SK-N-SH (cell line): ENCODE measurements at regions not wholly inside any gene's neighbourhood (a gene's known extent, or its start where the extent isn't known, plus 50 kb on each side); places are given as distances from the start of the nearest gene placed in this dataset.
A peak's percentile ranks its signal among the peaks of the same experiment; 100 is the strongest.

Source experiments
- CTCF ChIA-PET: fragments of 300-600, 350-600 bp; formaldehyde crosslinking; extraction: SDS; loops from one replicate; lab custom pipeline; 2021; lab: Yijun Ruan, JAX
- POLR2A ChIA-PET: fragments of 350-600 bp; sonication (Branson Sonifier 250); formaldehyde crosslinking; extraction: SDS; loops from one replicate; lab custom pipeline; 2020; ENCODE audit warnings: antibody characterized with exemption, inconsistent platforms; lab: Yijun Ruan, JAX
- DNase-seq: peaks from one replicate; pipeline ENCODE4 v3.0.0; 2012
- H2AFZ ChIP-seq: fragments of 200-600 bp; sonication (generic); 2 replicates; pipeline ENCODE4 v1.8.1; 2016; ENCODE audit warnings: antibody characterized with exemption, mild to moderate bottlenecking, low read depth
- H3F3A ChIP-seq: fragments of 200-600 bp; sonication (generic); replicated peaks from 2 replicates; pipeline ENCODE3; 2016; ENCODE audit warnings: antibody characterized with exemption, mild to moderate bottlenecking; ENCODE audit not compliant: insufficient read depth
- H3K27ac ChIP-seq, 2 experiments: fragments of 200-500 bp in 1 of 2; fragments of 200-600 bp in 1 of 2; sonication (Bioruptor generic) in 1 of 2; sonication (generic), shearing (Covaris generic) in 1 of 2; 2 replicates each; pipeline versions ENCODE4 v1.5.1 to v1.6.1; 2014 to 2016; ENCODE audit warnings: low read depth in 2 of 2, inconsistent platforms in 1 of 2, low read length in 1 of 2, mild to moderate bottlenecking in 1 of 2, mixed read lengths in 1 of 2
- H3K27me3 ChIP-seq: fragments of 200-600 bp; sonication (generic), shearing (Covaris generic); 2 replicates; pipeline ENCODE4 v1.6.1; 2016; ENCODE audit warnings: mixed run types; ENCODE audit not compliant: insufficient read depth
- H3K36me3 ChIP-seq, 2 experiments: fragments of 200-500 bp in 1 of 2; fragments of 200-600 bp in 1 of 2; sonication (Bioruptor generic) in 1 of 2; sonication (generic) in 1 of 2; replicated peaks in 1 of 2; 2 replicates each; pipeline versions ENCODE3 to v1.5.1; 2014 to 2016; ENCODE audit warnings: low read length in 1 of 2, mild to moderate bottlenecking in 1 of 2; ENCODE audit not compliant: insufficient read depth in 2 of 2, control insufficient read depth in 1 of 2
- H3K4me1 ChIP-seq, 2 experiments: fragments of 200-500 bp in 1 of 2; fragments of 200-600 bp in 1 of 2; sonication (Bioruptor generic) in 1 of 2; sonication (generic), shearing (Covaris generic) in 1 of 2; 2 replicates each; pipeline versions ENCODE4 v1.5.1 to v1.6.1; 2014 to 2016; ENCODE audit warnings: low read depth in 1 of 2, low read length in 1 of 2, mixed run types in 1 of 2; ENCODE audit not compliant: insufficient read depth in 2 of 2, control insufficient read depth in 1 of 2
- H3K4me2 ChIP-seq: fragments of 200-600 bp; sonication (generic), shearing (Covaris generic); 2 replicates; pipeline ENCODE4 v1.6.1; 2017; ENCODE audit warnings: mixed run types
- H3K4me3 ChIP-seq, 2 experiments: fragments of 200-500 bp in 1 of 2; fragments of 200-600 bp in 1 of 2; sonication (Bioruptor generic) in 1 of 2; sonication (generic), shearing (Covaris generic) in 1 of 2; 2 replicates each; pipeline versions ENCODE4 v1.5.1 to v1.8.1; 2014 to 2016; ENCODE audit warnings: low read depth in 2 of 2, inconsistent platforms in 1 of 2, low read length in 1 of 2, mild to moderate bottlenecking in 1 of 2, mixed read lengths in 1 of 2, moderate library complexity in 1 of 2
- H3K79me2 ChIP-seq: fragments of 200-600 bp; sonication (generic); 2 replicates; pipeline ENCODE4 v1.8.1; 2017; ENCODE audit warnings: mild to moderate bottlenecking; ENCODE audit not compliant: insufficient read depth
- H3K9ac ChIP-seq: fragments of 200-600 bp; sonication (generic); 2 replicates; pipeline ENCODE4 v1.6.1; 2017; ENCODE audit warnings: mixed run types
- H3K9me2 ChIP-seq: fragments of 200-600 bp; sonication (generic); 2 replicates; pipeline ENCODE4 v1.6.1; 2017; ENCODE audit warnings: mixed run types
- H3K9me3 ChIP-seq: fragments of 200-600 bp; sonication (generic); 2 replicates; pipeline ENCODE4 v1.6.1; 2017; ENCODE audit warnings: mixed run types, mild to moderate bottlenecking, moderate library complexity
- H4K20me1 ChIP-seq: fragments of 200-600 bp; sonication (generic); 2 replicates; pipeline ENCODE4 v1.6.1; 2017; ENCODE audit warnings: mild to moderate bottlenecking, mixed run types; ENCODE audit not compliant: insufficient read depth
- EZH2phosphoT487 ChIP-seq: fragments of 200-600 bp; sonication (generic); IDR thresholded peaks from 2 replicates; pipeline ENCODE4 v1.6.1; 2017; ENCODE audit warnings: low read depth, mixed run types, mild to moderate bottlenecking, antibody characterized with exemption, moderate library complexity, borderline replicate concordance
- MEF2A ChIP-seq: IDR thresholded peaks from 2 replicates; pipeline ENCODE4 v1.4.0; 2012; ENCODE audit warnings: low read depth, borderline replicate concordance
- NRF1 ChIP-seq: IDR thresholded peaks from 2 replicates; pipeline ENCODE4 v1.6.1; 2012; ENCODE audit warnings: low read depth, mild to moderate bottlenecking, low read length
- RAD21 ChIP-seq: IDR thresholded peaks from 2 replicates; pipeline ENCODE4 v1.6.1; 2012; ENCODE audit warnings: mild to moderate bottlenecking, low read length
- RXRA ChIP-seq: IDR thresholded peaks from 2 replicates; pipeline ENCODE4 v1.4.0; 2012; ENCODE audit warnings: low read depth, mild to moderate bottlenecking, borderline replicate concordance
- TCF12 ChIP-seq: IDR thresholded peaks from 2 replicates; pipeline ENCODE4 v1.4.0; 2012
- TEAD4 ChIP-seq: IDR thresholded peaks from 2 replicates; pipeline ENCODE4 v1.4.0; 2012; ENCODE audit warnings: mild to moderate bottlenecking, borderline replicate concordance; ENCODE audit not compliant: insufficient read depth
- WGBS: methylation state at CpG from one replicate; pipeline ENCODE4 v1.1.6; 2017; ENCODE audit warnings: low lambda C conversion rate; 5-methylcytosine and 5-hydroxymethylcytosine counted together
- TF ChIP-seq, protein P1 (sequence below): fragments of 150-350 bp; IDR thresholded peaks from 2 replicates; pipeline ENCODE4 v1.6.1; 2016; ENCODE audit warnings: mild to moderate bottlenecking, low read depth, low read length
- TF ChIP-seq, protein P2 (sequence below): IDR thresholded peaks from 2 replicates; pipeline ENCODE4 v1.6.1; 2012; ENCODE audit warnings: mild to moderate bottlenecking, low read depth, low read length, moderate library complexity
- TF ChIP-seq, protein P3 (sequence below): IDR thresholded peaks from 2 replicates; pipeline ENCODE4 v1.4.0; 2012; ENCODE audit warnings: low read depth, borderline replicate concordance

DNA sequence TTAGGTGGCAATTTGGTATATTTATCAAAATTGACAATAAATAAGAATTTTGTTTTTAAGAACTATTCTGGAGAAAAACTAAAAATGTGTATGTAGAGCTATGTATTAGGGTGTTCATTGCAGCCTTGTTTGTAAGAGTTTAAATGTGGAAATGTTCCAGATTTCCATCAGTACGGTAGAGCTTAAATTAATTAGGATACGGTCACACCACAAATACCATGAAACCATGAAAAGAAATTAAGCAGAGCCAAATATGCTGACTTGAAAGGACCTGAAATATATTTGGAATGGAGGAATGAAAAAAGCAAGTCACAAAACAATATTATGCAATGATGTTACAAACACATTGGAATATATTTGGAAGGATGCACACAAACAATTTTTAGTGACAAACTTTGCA is 64.6 kb downstream of the ACTBL2 start:
- Histone ChIP-seq H3K79me2 (no peaks in the 10 kb centered on the region), H2AFZ (no peak overlapping the region), H3K27ac (no peak overlapping the region), H3K4me3 (no peak overlapping the region), H3K4me1 (peaks cover 5 to 21% of the 10 kb centered on the region in 2 experiments; a peak in 2 of 4 replicates), H3K36me3 (no peaks in the 10 kb centered on the region), H3K27me3 (no peaks in the 10 kb centered on the region), H3K9me2 (no peaks in the 10 kb centered on the region), H3K4me2 (no peak overlapping the region), H3K9ac (no peak overlapping the region), H4K20me1 (no peaks in the 10 kb centered on the region), H3F3A (no peaks in the 10 kb centered on the region), H3K9me3 (no peaks in the 10 kb centered on the region)
- POLR2A ChIA-PET: no interaction called here
- TF ChIP-seq MEF2A (no peak), NRF1 (no peak), TCF12 (no peak)
- DNase-seq: no peak
- CTCF ChIA-PET: interaction anchor here (1.7 kb wide), 1 partner anchor 120 kb away, joined by 4 read pairs; no protein-coding TSS in a partner anchor
- 99% methylated on average over 2 of the region's 2 CpGs for WGBS

DNA sequence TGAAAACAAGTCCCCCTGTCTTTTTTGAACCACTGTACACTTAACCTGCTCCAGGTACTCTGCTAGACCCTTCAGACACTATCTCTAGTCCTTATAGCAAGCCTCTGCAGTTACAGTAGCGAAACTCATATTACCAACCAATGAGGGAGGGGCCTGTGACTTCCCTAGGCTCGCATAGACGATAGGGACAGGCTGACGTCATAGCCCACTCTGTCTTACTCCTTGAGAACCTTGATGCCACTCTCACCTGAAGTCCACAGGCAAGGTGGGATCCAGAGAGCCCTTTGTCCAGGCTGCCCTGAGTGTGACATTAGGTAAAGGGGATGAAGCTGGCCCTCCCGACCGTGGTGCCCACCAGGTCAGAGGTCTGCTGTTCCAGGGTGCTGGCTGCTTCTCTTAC is 65.3 kb downstream of the ACTBL2 start:
- peaks cover 2% of the 10 kb centered on the region for H3F3A ChIP-seq
- no peaks in the 10 kb centered on the region for H4K20me1 ChIP-seq
- H3K4me2 ChIP-seq: no peak overlapping the region
- H3K4me1 ChIP-seq: peaks cover 5 to 22% of the 10 kb centered on the region in 2 experiments; a peak in 2 of 4 replicates
- peak overlapping the region in 1 of 2 experiments; percentile 94; a peak in 2 of 4 replicates for H3K27ac ChIP-seq
- H3K9ac ChIP-seq: no peak overlapping the region
- CTCF ChIA-PET: interaction anchor here (1.7 kb wide), 1 partner anchor 119 kb away, joined by 4 read pairs; no protein-coding TSS in a partner anchor
- 90% methylated on average over 6 of the region's 6 CpGs for WGBS
- no peaks in the 10 kb centered on the region for H3K9me3 ChIP-seq
- no peaks in the 10 kb centered on the region for H3K36me3 ChIP-seq
- H2AFZ ChIP-seq: no peak overlapping the region
- POLR2A ChIA-PET: no interaction called here
- no peaks in the 10 kb centered on the region for H3K9me2 ChIP-seq
- H3K4me3 ChIP-seq: no peak overlapping the region
- TF ChIP-seq TEAD4 (no peak), RXRA (no peak), MEF2A (no peak), RAD21 (no peak), EZH2phosphoT487 (no peak)
- TF ChIP-seq, protein P1, sequence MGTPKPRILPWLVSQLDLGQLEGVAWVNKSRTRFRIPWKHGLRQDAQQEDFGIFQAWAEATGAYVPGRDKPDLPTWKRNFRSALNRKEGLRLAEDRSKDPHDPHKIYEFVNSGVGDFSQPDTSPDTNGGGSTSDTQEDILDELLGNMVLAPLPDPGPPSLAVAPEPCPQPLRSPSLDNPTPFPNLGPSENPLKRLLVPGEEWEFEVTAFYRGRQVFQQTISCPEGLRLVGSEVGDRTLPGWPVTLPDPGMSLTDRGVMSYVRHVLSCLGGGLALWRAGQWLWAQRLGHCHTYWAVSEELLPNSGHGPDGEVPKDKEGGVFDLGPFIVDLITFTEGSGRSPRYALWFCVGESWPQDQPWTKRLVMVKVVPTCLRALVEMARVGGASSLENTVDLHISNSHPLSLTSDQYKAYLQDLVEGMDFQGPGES: no peak
- TF ChIP-seq, protein P2, sequence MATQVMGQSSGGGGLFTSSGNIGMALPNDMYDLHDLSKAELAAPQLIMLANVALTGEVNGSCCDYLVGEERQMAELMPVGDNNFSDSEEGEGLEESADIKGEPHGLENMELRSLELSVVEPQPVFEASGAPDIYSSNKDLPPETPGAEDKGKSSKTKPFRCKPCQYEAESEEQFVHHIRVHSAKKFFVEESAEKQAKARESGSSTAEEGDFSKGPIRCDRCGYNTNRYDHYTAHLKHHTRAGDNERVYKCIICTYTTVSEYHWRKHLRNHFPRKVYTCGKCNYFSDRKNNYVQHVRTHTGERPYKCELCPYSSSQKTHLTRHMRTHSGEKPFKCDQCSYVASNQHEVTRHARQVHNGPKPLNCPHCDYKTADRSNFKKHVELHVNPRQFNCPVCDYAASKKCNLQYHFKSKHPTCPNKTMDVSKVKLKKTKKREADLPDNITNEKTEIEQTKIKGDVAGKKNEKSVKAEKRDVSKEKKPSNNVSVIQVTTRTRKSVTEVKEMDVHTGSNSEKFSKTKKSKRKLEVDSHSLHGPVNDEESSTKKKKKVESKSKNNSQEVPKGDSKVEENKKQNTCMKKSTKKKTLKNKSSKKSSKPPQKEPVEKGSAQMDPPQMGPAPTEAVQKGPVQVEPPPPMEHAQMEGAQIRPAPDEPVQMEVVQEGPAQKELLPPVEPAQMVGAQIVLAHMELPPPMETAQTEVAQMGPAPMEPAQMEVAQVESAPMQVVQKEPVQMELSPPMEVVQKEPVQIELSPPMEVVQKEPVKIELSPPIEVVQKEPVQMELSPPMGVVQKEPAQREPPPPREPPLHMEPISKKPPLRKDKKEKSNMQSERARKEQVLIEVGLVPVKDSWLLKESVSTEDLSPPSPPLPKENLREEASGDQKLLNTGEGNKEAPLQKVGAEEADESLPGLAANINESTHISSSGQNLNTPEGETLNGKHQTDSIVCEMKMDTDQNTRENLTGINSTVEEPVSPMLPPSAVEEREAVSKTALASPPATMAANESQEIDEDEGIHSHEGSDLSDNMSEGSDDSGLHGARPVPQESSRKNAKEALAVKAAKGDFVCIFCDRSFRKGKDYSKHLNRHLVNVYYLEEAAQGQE: no peak
- TF ChIP-seq, protein P3, sequence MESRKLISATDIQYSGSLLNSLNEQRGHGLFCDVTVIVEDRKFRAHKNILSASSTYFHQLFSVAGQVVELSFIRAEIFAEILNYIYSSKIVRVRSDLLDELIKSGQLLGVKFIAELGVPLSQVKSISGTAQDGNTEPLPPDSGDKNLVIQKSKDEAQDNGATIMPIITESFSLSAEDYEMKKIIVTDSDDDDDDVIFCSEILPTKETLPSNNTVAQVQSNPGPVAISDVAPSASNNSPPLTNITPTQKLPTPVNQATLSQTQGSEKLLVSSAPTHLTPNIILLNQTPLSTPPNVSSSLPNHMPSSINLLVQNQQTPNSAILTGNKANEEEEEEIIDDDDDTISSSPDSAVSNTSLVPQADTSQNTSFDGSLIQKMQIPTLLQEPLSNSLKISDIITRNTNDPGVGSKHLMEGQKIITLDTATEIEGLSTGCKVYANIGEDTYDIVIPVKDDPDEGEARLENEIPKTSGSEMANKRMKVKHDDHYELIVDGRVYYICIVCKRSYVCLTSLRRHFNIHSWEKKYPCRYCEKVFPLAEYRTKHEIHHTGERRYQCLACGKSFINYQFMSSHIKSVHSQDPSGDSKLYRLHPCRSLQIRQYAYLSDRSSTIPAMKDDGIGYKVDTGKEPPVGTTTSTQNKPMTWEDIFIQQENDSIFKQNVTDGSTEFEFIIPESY: no peak
- no peaks in the 10 kb centered on the region for H3K79me2 ChIP-seq
- no peak for DNase-seq
- H3K27me3 ChIP-seq: no peaks in the 10 kb centered on the region
